ENCODE measurements at regions not wholly inside any gene's neighbourhood (a gene's known extent, or its start where the extent isn't known, plus 50 kb on each side); places are given as distances from the start of the nearest gene placed in this dataset.

DNA sequence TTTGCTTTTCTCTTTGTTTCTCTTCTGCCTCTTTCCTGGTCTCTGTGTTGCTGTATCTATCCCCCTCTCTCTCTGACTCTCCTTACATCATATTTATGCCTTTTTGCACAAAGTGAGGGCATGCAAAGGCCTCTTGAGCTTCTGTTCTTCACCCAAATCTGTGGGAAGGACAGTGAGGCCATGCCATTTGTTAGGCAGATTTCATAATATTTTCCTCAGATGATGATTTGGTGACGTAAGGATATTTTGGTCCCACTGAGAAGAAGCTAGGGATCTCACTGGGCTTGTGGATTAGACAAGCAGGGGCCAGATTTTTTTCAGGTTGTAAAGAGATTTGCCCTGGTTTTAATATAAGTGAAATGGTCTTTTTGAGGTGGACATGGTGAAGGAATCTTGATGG is 249.4 kb upstream of the USP24 start (continued):
- TF ChIP-seq, protein P1, sequence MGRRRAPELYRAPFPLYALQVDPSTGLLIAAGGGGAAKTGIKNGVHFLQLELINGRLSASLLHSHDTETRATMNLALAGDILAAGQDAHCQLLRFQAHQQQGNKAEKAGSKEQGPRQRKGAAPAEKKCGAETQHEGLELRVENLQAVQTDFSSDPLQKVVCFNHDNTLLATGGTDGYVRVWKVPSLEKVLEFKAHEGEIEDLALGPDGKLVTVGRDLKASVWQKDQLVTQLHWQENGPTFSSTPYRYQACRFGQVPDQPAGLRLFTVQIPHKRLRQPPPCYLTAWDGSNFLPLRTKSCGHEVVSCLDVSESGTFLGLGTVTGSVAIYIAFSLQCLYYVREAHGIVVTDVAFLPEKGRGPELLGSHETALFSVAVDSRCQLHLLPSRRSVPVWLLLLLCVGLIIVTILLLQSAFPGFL (CRISPR knock-in tag; IDR thresholded peaks at IDR 0.05; ENCODE audit: borderline replicate concordance), result no peak
- TF ChIP-seq, protein P2, sequence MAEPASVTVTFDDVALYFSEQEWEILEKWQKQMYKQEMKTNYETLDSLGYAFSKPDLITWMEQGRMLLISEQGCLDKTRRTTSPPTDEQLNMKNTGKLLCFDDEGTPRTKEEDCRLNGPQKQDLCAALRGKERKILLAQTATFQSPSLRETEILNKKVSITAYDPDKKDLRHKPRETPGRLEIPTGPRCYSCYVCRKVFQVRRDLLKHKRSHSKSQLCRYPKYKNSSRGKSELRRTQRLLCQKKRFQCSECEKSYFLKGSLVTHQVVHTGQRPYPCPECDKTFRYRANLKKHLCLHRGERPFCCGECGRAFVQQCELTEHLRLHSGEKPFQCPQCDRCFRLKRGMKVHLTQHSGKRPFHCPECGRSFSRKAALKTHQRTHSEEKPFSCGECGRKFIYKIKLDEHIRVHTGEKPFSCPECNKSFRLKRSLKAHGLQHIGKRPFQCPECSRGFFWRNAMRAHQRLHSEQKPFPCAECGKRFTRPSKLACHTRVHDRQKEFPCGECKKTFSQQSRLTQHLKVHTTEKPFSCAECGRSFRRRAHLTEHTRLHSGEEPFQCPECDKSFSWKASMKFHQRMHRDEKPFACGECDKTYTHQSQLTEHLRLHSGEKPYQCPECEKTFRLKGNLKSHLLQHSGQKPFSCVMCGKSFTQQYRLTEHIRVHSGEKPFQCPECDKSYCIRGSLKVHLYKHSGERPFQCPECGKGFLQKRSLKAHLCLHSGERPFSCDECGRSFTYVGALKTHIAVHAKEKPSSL (CRISPR knock-in tag; conservative IDR thresholded peaks at IDR 0.05), result no peak
- TF ChIP-seq HMGA2 (CRISPR knock-in tag; IDR thresholded peaks at IDR 0.05) (no peak), ZNF396 (CRISPR knock-in tag; IDR thresholded peaks at IDR 0.05; ENCODE audit: borderline replicate concordance) (no peak), ZNF416 (CRISPR knock-in tag; IDR thresholded peaks at IDR 0.05) (no peak)
- TF ChIP-seq, protein P3, sequence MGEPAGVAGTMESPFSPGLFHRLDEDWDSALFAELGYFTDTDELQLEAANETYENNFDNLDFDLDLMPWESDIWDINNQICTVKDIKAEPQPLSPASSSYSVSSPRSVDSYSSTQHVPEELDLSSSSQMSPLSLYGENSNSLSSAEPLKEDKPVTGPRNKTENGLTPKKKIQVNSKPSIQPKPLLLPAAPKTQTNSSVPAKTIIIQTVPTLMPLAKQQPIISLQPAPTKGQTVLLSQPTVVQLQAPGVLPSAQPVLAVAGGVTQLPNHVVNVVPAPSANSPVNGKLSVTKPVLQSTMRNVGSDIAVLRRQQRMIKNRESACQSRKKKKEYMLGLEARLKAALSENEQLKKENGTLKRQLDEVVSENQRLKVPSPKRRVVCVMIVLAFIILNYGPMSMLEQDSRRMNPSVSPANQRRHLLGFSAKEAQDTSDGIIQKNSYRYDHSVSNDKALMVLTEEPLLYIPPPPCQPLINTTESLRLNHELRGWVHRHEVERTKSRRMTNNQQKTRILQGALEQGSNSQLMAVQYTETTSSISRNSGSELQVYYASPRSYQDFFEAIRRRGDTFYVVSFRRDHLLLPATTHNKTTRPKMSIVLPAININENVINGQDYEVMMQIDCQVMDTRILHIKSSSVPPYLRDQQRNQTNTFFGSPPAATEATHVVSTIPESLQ (CRISPR knock-in tag; IDR thresholded peaks at IDR 0.05), result no peak

DNA sequence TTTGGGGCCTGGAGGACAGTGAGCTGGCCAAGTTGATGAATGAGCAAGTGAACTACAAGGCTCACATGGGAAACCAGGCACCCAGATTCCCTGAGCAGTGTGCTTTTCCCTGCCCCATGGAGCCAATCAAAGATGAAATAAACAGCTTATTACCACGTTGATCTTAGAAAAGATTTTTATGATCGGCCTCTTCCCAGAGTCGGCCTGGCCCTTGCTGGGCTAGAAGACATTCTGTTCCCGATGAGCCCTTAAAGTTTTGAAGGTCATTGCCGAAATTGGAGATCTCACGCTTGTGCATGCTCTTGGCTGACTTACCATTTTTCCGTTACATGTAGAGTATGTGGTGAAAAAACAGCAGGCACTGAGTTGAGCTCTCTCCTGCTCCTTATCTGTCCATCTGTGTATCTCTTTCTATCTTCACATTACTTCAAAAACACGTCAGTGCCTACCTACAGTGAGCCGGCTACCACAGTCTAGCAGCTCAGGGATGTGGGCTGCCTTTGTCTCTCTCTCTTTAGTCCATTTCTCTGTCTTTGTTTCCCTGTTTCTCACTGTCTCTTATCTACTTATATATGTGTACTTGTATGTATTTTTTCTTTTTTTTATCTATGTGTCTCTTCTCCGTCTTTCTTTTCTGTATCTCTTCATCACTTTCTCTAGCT is 248.8 kb upstream of the USP24 start:
- POLR2A ChIA-PET, result no interaction called here
- ATAC-seq, result no peak
- Mint-ChIP-seq H3K27me3 (ENCODE audit: low read depth) (no peaks in the 10 kb centered on the region; the same call in 1 of the 2 replicates), H3K4me3 (no peak overlapping the region), H3K27ac (no peak overlapping the region), H3K36me3 (no peaks in the 10 kb centered on the region), H3K4me1 (peaks cover 6% of the 10 kb centered on the region), H3K9me3 (peaks cover 6% of the 10 kb centered on the region; the same call in 1 of the 2 replicates)
- CTCF ChIA-PET, result interaction anchor here (1.3 kb wide), 1 partner anchor 88 kb away, joined by 4 read pairs; no protein-coding TSS in a partner anchor
- DNase-seq (ENCODE audit: low spot score), result no peak
- TF ChIP-seq, protein P4, sequence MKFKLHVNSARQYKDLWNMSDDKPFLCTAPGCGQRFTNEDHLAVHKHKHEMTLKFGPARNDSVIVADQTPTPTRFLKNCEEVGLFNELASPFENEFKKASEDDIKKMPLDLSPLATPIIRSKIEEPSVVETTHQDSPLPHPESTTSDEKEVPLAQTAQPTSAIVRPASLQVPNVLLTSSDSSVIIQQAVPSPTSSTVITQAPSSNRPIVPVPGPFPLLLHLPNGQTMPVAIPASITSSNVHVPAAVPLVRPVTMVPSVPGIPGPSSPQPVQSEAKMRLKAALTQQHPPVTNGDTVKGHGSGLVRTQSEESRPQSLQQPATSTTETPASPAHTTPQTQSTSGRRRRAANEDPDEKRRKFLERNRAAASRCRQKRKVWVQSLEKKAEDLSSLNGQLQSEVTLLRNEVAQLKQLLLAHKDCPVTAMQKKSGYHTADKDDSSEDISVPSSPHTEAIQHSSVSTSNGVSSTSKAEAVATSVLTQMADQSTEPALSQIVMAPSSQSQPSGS (CRISPR knock-in tag; IDR thresholded peaks at IDR 0.05; ENCODE audit: borderline replicate concordance, low read depth), result no peak
- no peak for TF ChIP-seq JAZF1 (CRISPR knock-in tag; IDR thresholded peaks at IDR 0.05)
- TF ChIP-seq OVOL2 (CRISPR knock-in tag; IDR thresholded peaks at IDR 0.05; ENCODE audit: borderline replicate concordance), result no peak
- TF ChIP-seq IRF2 (CRISPR knock-in tag; IDR thresholded peaks at IDR 0.05; ENCODE audit: borderline replicate concordance, low read depth), result no peak
- TF ChIP-seq ZNF396 (CRISPR knock-in tag; IDR thresholded peaks at IDR 0.05; ENCODE audit: borderline replicate concordance), result no peak
- TF ChIP-seq ZNF423 (CRISPR knock-in tag; IDR thresholded peaks at IDR 0.05), result no peak
- TF ChIP-seq CREM (CRISPR knock-in tag; IDR thresholded peaks at IDR 0.05), result no peak
- no peak for TF ChIP-seq ZNF671 (CRISPR knock-in tag; IDR thresholded peaks at IDR 0.05)
- TF ChIP-seq, protein P5, sequence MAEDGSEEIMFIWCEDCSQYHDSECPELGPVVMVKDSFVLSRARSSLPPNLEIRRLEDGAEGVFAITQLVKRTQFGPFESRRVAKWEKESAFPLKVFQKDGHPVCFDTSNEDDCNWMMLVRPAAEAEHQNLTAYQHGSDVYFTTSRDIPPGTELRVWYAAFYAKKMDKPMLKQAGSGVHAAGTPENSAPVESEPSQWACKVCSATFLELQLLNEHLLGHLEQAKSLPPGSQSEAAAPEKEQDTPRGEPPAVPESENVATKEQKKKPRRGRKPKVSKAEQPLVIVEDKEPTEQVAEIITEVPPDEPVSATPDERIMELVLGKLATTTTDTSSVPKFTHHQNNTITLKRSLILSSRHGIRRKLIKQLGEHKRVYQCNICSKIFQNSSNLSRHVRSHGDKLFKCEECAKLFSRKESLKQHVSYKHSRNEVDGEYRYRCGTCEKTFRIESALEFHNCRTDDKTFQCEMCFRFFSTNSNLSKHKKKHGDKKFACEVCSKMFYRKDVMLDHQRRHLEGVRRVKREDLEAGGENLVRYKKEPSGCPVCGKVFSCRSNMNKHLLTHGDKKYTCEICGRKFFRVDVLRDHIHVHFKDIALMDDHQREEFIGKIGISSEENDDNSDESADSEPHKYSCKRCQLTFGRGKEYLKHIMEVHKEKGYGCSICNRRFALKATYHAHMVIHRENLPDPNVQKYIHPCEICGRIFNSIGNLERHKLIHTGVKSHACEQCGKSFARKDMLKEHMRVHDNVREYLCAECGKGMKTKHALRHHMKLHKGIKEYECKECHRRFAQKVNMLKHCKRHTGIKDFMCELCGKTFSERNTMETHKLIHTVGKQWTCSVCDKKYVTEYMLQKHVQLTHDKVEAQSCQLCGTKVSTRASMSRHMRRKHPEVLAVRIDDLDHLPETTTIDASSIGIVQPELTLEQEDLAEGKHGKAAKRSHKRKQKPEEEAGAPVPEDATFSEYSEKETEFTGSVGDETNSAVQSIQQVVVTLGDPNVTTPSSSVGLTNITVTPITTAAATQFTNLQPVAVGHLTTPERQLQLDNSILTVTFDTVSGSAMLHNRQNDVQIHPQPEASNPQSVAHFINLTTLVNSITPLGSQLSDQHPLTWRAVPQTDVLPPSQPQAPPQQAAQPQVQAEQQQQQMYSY (CRISPR knock-in tag; IDR thresholded peaks at IDR 0.05), result no peak
- TF ChIP-seq, protein P6, sequence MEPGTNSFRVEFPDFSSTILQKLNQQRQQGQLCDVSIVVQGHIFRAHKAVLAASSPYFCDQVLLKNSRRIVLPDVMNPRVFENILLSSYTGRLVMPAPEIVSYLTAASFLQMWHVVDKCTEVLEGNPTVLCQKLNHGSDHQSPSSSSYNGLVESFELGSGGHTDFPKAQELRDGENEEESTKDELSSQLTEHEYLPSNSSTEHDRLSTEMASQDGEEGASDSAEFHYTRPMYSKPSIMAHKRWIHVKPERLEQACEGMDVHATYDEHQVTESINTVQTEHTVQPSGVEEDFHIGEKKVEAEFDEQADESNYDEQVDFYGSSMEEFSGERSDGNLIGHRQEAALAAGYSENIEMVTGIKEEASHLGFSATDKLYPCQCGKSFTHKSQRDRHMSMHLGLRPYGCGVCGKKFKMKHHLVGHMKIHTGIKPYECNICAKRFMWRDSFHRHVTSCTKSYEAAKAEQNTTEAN (CRISPR knock-in tag; IDR thresholded peaks at IDR 0.05), result no peak
- no peak for TF ChIP-seq ZNF138 (CRISPR knock-in tag; conservative IDR thresholded peaks at IDR 0.05)
- no peak for TF ChIP-seq TCF7 (CRISPR knock-in tag; IDR thresholded peaks at IDR 0.05; ENCODE audit: low read depth)
- TF ChIP-seq, protein P7, sequence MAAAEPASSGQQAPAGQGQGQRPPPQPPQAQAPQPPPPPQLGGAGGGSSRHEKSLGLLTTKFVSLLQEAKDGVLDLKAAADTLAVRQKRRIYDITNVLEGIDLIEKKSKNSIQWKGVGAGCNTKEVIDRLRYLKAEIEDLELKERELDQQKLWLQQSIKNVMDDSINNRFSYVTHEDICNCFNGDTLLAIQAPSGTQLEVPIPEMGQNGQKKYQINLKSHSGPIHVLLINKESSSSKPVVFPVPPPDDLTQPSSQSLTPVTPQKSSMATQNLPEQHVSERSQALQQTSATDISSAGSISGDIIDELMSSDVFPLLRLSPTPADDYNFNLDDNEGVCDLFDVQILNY (CRISPR knock-in tag; IDR thresholded peaks at IDR 0.05), result no peak
- no peak for TF ChIP-seq ZBTB21 (CRISPR knock-in tag; IDR thresholded peaks at IDR 0.05; ENCODE audit: borderline replicate concordance)
- TF ChIP-seq, protein P8, sequence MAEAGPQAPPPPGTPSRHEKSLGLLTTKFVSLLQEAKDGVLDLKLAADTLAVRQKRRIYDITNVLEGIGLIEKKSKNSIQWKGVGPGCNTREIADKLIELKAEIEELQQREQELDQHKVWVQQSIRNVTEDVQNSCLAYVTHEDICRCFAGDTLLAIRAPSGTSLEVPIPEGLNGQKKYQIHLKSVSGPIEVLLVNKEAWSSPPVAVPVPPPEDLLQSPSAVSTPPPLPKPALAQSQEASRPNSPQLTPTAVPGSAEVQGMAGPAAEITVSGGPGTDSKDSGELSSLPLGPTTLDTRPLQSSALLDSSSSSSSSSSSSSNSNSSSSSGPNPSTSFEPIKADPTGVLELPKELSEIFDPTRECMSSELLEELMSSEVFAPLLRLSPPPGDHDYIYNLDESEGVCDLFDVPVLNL (CRISPR knock-in tag; IDR thresholded peaks at IDR 0.05; ENCODE audit: borderline replicate concordance, low read depth), result no peak
- no peak for TF ChIP-seq TEAD4 (CRISPR knock-in tag; IDR thresholded peaks at IDR 0.05)
- TF ChIP-seq TEAD1 (CRISPR knock-in tag; IDR thresholded peaks at IDR 0.05), result no peak
- TF ChIP-seq HMGA2 (CRISPR knock-in tag; IDR thresholded peaks at IDR 0.05), result no peak
